ENCODE measurements at regions not wholly inside any gene's neighbourhood (a gene's known extent, or its start where the extent isn't known, plus 50 kb on each side); places are given as distances from the start of the nearest gene placed in this dataset.
"Not testable (repeated sequence)": the region's sequence is repeated elsewhere in the genome, so short reads cannot be mapped to it uniquely, and the experiment has no call there.

DNA sequence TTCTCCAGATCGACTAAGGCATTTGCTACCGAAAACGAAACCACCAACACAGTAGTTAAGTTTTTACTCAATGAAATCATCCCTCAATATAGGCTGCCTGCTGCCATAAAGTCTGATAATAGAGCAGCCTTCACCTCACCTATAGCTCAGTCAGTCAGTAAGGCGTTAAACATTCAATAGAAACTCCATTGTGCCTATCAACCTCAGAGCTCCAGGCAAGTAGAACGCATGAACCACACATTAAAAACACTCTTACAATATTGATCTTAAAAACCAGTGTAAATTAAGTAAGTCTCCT lies 160.6 kb downstream of the DEFB131A start:
- peak; percentile 44 for DNase-seq

DNA sequence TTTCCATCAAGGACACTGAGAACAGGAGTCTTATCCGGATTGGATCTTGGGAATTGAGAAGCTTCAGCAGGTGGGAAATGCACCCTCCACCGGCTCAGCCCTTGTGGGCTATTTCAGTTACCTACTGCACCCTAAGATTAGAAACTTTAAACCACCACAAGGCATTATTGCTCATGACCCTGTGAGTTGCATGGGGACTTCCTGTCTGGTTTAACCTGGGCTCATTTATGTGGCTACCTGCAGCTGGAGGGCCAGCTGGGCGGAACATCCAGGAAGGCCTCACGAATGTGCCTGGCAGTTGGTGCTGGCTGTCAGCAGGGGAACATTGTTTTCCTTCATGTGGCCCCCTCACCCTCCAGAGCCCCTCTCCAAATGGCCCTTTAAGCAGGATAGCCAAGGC lies 164.1 kb downstream of the DEFB131A start:
- DNase-seq, result no peak

GRCh38 chr4:9610321-9610720 lies 166.1 kb downstream of the DEFB131A start:
- not testable (repeated sequence) for DNase-seq

- no peak for DNase-seq
These were observed 166.9 kb downstream of the DEFB131A start for GRCh38 chr4:9611101-9611500.

- DNase-seq, result not testable (repeated sequence)
These were observed 145.0 kb upstream of the DRD5 start for GRCh38 chr4:9636411-9636810.

DNA sequence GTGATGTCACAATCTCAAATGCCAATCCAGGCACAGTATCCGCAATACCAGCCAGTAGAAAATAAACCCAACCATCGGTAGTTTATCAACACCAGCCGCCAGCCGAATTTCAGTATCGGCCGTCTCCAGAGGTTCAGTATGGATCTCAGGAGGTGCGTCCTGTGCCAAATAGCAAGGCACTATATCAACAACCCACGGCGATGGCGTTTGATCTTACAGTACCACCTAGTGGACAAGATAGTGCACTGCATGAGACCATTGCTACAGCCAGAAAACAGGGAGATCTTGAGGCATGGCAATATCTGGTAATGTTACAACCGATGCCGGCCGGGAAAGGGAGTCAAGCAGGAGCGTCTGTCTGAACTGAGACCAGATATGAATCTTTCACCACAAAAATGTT lies 121.8 kb upstream of the DRD5 start:
- peak; percentile 23 for DNase-seq

- DNase-seq, result not testable (repeated sequence)
These were observed 120.5 kb upstream of the DRD5 start for GRCh38 chr4:9660955-9661354.

DNA sequence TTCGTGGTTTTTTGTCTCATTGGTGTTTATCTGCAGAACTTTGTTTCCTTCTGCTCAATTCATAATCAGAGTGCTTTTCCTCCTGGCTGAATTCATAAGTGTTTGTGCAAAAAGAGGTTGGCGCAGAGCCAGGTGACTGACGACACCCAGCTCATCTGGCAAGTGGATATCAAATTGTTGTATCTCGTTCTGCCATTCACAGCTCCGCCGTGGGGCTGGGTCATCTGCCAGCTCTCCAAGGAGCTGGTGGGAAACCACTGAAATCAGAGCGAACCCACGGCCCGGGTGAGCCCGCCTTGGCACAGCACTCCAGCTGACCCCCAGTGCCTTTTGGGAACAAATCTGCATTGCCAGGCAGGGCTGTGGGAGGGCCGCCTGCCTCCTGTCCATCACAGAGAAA lies 110.7 kb upstream of the DRD5 start:
- DNase-seq, result not testable (repeated sequence)

- DNase-seq, result not testable (repeated sequence)
These were observed 104.1 kb upstream of the DRD5 start for GRCh38 chr4:9677357-9677756.

- no peak for DNase-seq
These were observed 101.5 kb upstream of the DRD5 start for GRCh38 chr4:9679704-9680478.

GRCh38 chr4:9683174-9683573 lies 98.3 kb upstream of the DRD5 start:
- DNase-seq, result not testable (repeated sequence)

GRCh38 chr4:9685016-9685415 lies 96.4 kb upstream of the DRD5 start:
- not testable (repeated sequence) for DNase-seq

DNA sequence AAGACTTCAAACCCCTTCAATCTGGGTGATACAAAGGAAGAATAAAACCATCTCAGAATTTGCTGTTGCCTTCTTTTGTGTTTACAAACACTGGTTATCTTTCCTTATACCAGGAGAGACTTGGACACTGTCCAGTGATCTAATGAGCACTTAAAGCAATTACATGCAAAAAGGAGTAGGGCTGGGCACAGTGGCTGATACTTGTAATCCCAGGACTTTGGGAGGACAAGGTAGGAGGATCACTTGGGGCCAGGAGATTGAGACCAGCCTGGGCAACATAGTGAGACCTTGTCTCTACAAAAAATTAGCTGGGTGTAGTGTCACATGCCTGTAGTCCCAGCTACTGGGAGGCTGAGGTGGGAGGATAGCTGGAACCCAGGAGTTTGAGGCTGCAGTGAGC lies 95.7 kb upstream of the DRD5 start:
- no peak for DNase-seq

- DNase-seq, result not testable (repeated sequence)
These were observed 90.7 kb upstream of the DRD5 start for GRCh38 chr4:9690636-9691237.

- peak; percentile 96 for DNase-seq
These were observed 90.0 kb upstream of the DRD5 start for GRCh38 chr4:9691238-9692065.

DNA sequence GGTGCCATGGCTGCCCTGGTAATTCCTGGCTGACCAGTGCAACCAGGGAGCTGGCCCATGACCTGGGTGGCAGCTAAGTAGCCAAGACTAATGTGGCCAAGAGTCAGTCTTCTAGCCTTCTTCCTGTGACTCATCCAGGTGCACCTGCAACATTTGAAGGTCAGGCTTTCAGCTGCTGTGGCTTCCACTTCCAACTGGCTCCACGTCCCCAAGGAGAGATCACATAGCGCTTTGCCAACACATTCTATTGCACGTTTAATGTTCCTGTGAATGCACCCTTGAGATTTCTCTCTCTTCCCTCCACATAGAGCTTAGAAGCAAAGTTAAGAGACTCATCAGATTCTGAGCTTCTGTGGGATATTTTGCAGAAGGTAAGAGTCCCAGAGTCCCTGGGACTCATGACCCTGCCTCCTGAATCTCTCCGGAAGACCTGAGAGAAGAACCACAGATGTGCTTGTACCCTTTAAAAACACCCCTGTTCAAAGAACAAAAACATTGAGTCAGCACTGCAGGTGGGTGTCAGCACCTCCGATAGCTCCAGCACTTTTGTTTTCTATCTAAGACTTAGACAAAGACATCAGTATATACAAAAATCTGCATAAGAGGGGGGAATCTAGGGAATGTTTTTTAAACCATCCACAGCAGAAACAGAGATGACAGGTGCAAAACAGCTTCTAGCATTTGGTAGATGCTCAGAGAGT lies 88.5 kb upstream of the DRD5 start:
- DNase-seq, result not testable (repeated sequence)

DNA sequence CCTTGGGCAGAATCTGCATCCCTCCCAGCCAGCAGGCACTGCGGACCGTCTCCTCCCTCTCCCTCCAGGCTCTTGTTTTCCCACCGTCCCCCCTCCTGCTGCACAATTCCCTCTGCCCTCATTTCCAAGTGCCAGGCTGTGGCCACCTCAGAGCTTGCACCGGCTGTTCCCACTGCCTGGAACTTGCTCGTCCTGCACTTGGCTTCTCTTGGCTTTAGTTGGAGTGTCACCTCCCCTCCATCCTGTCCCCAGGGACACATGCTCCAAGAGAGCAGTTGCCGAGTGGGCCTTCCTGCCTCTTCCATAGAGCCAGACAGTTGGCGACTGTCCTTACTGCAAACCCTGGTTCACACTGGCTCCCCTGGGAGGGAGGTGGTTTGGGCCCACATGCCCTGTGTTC lies 87.0 kb upstream of the DRD5 start:
- DNase-seq, result not testable (repeated sequence)

GRCh38 chr4:9695994-9696393 lies 85.4 kb upstream of the DRD5 start:
- peak; percentile 41 for DNase-seq

- DNase-seq, result not testable (repeated sequence)
These were observed 84.9 kb upstream of the DRD5 start for GRCh38 chr4:9696561-9696960.

GRCh38 chr4:9702019-9702418 lies 79.4 kb upstream of the DRD5 start:
- DNase-seq, result not testable (repeated sequence)

- not testable (repeated sequence) for DNase-seq
These were observed 78.7 kb upstream of the DRD5 start for GRCh38 chr4:9702696-9703095.

DNA sequence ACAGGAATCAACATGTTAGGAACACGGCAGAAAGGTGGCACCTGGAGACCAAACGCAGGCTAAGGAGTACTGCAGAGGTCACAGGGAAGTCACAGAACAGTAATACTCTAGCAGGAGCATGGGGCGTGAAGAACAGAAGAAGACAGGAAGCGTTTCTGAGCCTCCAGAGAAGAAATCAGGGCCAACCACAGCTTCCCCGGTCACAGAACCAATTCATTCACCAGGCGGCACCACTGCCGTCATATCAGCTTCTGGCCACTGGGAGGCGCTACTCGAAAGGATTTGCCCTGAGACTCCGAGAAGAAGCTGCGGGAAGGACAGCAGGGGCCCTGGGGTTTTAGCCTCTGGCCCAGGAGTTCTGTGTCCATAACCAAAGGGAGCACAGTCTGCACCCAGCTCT lies 78.0 kb upstream of the DRD5 start:
- DNase-seq, result peak; percentile 71

DNA sequence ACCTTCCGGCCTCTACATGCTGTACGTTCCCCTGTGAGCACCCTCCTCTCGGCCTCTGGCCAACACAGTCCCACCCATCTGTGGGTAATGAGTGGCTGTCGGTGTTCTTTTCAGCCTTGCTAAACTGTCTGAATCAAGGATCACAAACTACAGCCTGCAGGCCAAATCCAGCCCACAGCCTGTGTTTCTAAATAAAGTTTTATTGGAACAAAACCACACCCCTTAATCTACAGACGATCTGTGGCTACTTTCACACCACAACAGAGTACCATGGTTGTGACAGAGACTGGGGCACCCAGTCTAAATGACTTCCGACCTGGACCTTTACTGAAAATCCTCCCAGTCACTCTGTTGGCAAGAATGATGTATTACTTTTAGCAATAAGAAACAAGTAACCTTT lies 77.3 kb upstream of the DRD5 start:
- DNase-seq, result not testable (repeated sequence)

Measured in CD4-positive, alpha-beta T cell treated with Interleukin-21 for 1 hour (primary cell).